Amniotic stem cell (primary cell): ENCODE measurements at regions not wholly inside any gene's neighbourhood (a gene's known extent, or its start where the extent isn't known, plus 50 kb on each side); places are given as distances from the start of the nearest gene placed in this dataset.

Experiments used
- DNase-seq: peaks from one replicate; lab custom pipeline; 2025; lab: John Stamatoyannopoulos, UW

- DNase-seq: peak; percentile 75
Measured at GRCh38 chr6:168908887-168909286, 344.8 kb downstream of the THBS2 start.

- no peak for DNase-seq
Measured at GRCh38 chr6:168908166-168908565, 345.5 kb downstream of the THBS2 start.

- no peak for DNase-seq
Measured at GRCh38 chr6:168906391-168906790, 347.3 kb downstream of the THBS2 start.

GRCh38 chr6:168905451-168906090, 348.1 kb downstream of the THBS2 start:
- no peak for DNase-seq

GRCh38 chr6:168903613-168904345, 349.9 kb downstream of the THBS2 start:
- DNase-seq: no peak

- no peak for DNase-seq
Measured at GRCh38 chr6:168902075-168902474, 351.6 kb downstream of the THBS2 start.

- no peak for DNase-seq
Measured at GRCh38 chr6:168901076-168901475, 352.6 kb downstream of the THBS2 start.

GRCh38 chr6:168896321-168896720, 357.3 kb downstream of the THBS2 start:
- no peak for DNase-seq

- peak; percentile 61 for DNase-seq
Measured at GRCh38 chr6:168895102-168895812, 358.4 kb downstream of the THBS2 start.

- no peak for DNase-seq
Measured at GRCh38 chr6:168892031-168892430, 361.6 kb downstream of the THBS2 start.

- no peak for DNase-seq
Measured at GRCh38 chr6:168890981-168891365, 362.7 kb downstream of the THBS2 start.

- DNase-seq: no peak
Measured at GRCh38 chr6:168890306-168890980, 363.2 kb downstream of the THBS2 start.

GRCh38 chr6:168888786-168889345, 364.8 kb downstream of the THBS2 start:
- no peak for DNase-seq

GRCh38 chr6:168888102-168888501, 365.5 kb downstream of the THBS2 start:
- DNase-seq: no peak

- no peak for DNase-seq
Measured at GRCh38 chr6:168887621-168888020, 366.0 kb downstream of the THBS2 start.

- DNase-seq: no peak
Measured at GRCh38 chr6:168886964-168887363, 366.7 kb downstream of the THBS2 start.

GRCh38 chr6:168885751-168886742, 367.6 kb downstream of the THBS2 start:
- DNase-seq: no peak

- DNase-seq: no peak
Measured at GRCh38 chr6:168885196-168885595, 368.4 kb downstream of the THBS2 start.

GRCh38 chr6:168884646-168885086, 369.0 kb downstream of the THBS2 start:
- DNase-seq: no peak

- DNase-seq: no peak
Measured at GRCh38 chr6:168884050-168884645, 369.5 kb downstream of the THBS2 start.
